Ovary (tissue), 7 donors: ENCODE measurements at regions not wholly inside any gene's neighbourhood (a gene's known extent, or its start where the extent isn't known, plus 50 kb on each side); places are given as distances from the start of the nearest gene placed in this dataset.
"Not testable (repeated sequence)": the region's sequence is repeated elsewhere in the genome, so short reads cannot be mapped to it uniquely, and the experiment has no call there.

Experiments
- DNase-seq, 5 donors: peaks; one replicate each; pipeline ENCODE4 v3.0.0-alpha.2; 2019 to 2020
- H3K27ac ChIP-seq, 2 donors: fragments of 200-600 bp; one replicate each; pipeline versions ENCODE4 v1.5.1 to v1.8.0; 2019 to 2022
- H3K27me3 ChIP-seq: fragments of 200-600 bp; one replicate; pipeline ENCODE4 v1.8.0; 2022
- H3K36me3 ChIP-seq: fragments of 200-600 bp; sonication (generic); one replicate; pipeline ENCODE4 v1.5.1; 2019
- H3K4me1 ChIP-seq: one replicate; pipeline ENCODE4 v1.8.1; 2013; ENCODE audit warnings: mild to moderate bottlenecking, moderate library complexity; ENCODE audit not compliant: insufficient read depth
- H3K4me3 ChIP-seq: fragments of 200-600 bp; sonication (generic); one replicate; pipeline ENCODE4 v1.5.1; 2017
- H3K9me3 ChIP-seq, 2 donors: fragments of 200-600 bp in 1 of 2; sonication (generic) in 1 of 2; one replicate each; pipeline versions ENCODE4 v1.5.1 to v1.8.1; 2013 to 2019; ENCODE audit warnings: mild to moderate bottlenecking in 1 of 2, moderate library complexity in 1 of 2
- EP300 ChIP-seq: sonication (generic); formaldehyde crosslinking; IDR thresholded peaks from one replicate; pipeline ENCODE4 v1.6.1; 2017; ENCODE audit warnings: antibody characterized with exemption
- POLR2A ChIP-seq: fragments of 450-650 bp; IDR thresholded peaks from one replicate; pipeline ENCODE4 v1.6.1; 2017; ENCODE audit warnings: antibody characterized with exemption, mild to moderate bottlenecking, moderate library complexity
- WGBS, 3 donors: extraction: QIAGEN DNeasy Blood & Tissue Kit in 1 of 3; methylation state at CpG; one replicate each; pipeline versions ENCODE4 v1.1.5 to v1.1.7; 2013 to 2017; 5-methylcytosine and 5-hydroxymethylcytosine counted together
- intact Hi-C, 4 donors: fragments of 100-400 bp; cut with DNase I; formaldehyde crosslinking; loops; one replicate each; pipeline versions ENCODE4 v1.11.0 to v1.15.1; 2022 to 2023
- TF ChIP-seq, protein P1 (sequence below), 3 donors: fragments of 450-650 bp in 2 of 3; fragments of 200-600 bp in 1 of 3; IDR thresholded peaks; one replicate each; pipeline versions ENCODE4 v1.5.1 to v1.8.0; 2016 to 2022; ENCODE audit warnings: antibody characterized with exemption in 3 of 3, mild to moderate bottlenecking in 1 of 3
- donor health status: DM: no; HTN: no; CAD: no; lungs with moderate emphysema.
- donor health status: DM: no; HTN: no; CAD: no.
- donor health status: Bipolar disorder and iron deficiency.
- donor health status: DM: no; HTN: no; CAD: no.
- donor health status: DM: yes; HTN: yes; CAD: no.

DNA sequence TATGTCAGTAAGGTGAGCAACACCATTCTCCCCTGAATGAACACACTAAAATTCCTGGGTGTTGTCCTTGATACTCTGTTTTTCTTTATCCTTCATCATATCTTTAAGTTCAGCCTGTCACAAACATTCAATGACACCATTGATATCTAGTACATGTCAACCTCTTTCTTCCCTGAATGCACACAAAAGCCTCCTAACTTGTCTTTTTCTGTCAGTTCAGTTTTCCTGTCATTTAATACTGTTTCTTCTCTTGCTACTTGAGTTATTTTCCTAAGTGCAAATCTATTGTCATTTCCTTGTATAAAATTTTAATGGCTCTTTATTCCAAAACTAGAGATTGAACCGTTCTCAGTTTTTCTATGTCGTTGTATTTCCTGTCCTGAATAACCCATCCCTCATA, 1107.6 kb upstream of the SLC39A10 start:
- H3K4me1 ChIP-seq, result no peaks in the 10 kb centered on the region
- 54 to 70% (median 65%) methylated on average over 2 of the region's 2 CpGs for WGBS, 3 donors
- no peak for DNase-seq
- H3K27me3 ChIP-seq, result no peaks in the 10 kb centered on the region
- H3K4me3 ChIP-seq, result no peak overlapping the region
- TF ChIP-seq EP300 (no peak), POLR2A (no peak)
- TF ChIP-seq, protein P1, sequence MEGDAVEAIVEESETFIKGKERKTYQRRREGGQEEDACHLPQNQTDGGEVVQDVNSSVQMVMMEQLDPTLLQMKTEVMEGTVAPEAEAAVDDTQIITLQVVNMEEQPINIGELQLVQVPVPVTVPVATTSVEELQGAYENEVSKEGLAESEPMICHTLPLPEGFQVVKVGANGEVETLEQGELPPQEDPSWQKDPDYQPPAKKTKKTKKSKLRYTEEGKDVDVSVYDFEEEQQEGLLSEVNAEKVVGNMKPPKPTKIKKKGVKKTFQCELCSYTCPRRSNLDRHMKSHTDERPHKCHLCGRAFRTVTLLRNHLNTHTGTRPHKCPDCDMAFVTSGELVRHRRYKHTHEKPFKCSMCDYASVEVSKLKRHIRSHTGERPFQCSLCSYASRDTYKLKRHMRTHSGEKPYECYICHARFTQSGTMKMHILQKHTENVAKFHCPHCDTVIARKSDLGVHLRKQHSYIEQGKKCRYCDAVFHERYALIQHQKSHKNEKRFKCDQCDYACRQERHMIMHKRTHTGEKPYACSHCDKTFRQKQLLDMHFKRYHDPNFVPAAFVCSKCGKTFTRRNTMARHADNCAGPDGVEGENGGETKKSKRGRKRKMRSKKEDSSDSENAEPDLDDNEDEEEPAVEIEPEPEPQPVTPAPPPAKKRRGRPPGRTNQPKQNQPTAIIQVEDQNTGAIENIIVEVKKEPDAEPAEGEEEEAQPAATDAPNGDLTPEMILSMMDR (IDR thresholded peaks at IDR 0.05), result no peak
- intact Hi-C loops, result no loop called here
- no peaks in the 10 kb centered on the region for H3K36me3 ChIP-seq
- no peaks in the 10 kb centered on the region for H3K9me3 ChIP-seq
- H3K27ac ChIP-seq, result no peak overlapping the region

DNA sequence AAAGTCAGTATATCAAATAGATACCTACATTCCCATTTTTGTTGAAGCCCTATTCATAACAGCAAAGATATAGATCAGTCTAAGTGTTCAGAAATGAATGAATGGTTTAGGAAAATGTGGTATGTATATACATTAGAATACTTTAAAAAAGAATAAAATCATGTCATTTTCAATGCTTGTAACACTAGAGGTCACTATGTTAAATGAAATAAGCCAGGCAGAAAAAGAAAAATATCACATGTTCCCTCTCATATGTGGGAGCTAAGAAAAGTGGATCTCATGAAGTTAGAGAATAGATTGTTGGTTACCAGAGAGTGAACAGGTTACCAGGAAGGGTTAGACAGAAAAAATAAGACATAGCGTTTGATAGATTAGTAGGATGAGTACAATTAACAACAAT, 1111.0 kb upstream of the SLC39A10 start:
- intact Hi-C loops, result no loop called here
- Histone ChIP-seq H3K36me3 (no peaks in the 10 kb centered on the region), H3K4me3 (no peak overlapping the region), H3K27me3 (no peaks in the 10 kb centered on the region), H3K9me3 (no peaks in the 10 kb centered on the region), H3K4me1 (no peaks in the 10 kb centered on the region), H3K27ac (no peak overlapping the region)
- TF ChIP-seq POLR2A, result no peak
- no peak for TF ChIP-seq EP300
- TF ChIP-seq, protein P1 (IDR thresholded peaks at IDR 0.05), result no peak
- no peak for DNase-seq
- WGBS, 3 donors, result 47 to 70% (median 55%) methylated on average over 1 of the region's 1 CpG

DNA sequence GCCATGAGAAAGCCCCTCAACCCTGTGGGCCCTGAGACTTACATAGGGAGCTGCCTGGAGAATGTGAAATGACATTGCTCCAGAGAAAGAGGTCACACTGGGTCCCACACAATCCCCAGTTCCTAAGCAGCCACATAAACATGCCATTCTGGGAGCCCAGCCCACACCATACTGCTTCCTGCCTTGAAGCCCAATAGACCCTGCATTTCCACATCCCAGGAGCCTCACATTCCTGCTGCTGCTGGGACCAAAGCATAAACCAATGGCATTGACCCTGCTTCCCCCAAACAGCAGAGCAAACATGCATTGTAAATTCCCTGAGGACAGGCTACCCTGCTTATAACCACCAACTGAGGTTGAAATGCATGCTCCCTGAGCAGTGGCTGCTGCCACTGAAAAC, 1117.6 kb upstream of the SLC39A10 start:
- no peaks in the 10 kb centered on the region for H3K36me3 ChIP-seq
- H3K4me3 ChIP-seq, result no peak overlapping the region
- TF ChIP-seq EP300, result no peak
- TF ChIP-seq POLR2A, result no peak
- TF ChIP-seq, protein P1 (IDR thresholded peaks at IDR 0.05), result no peak
- H3K27me3 ChIP-seq, result no peaks in the 10 kb centered on the region
- no peak overlapping the region for H3K27ac ChIP-seq
- H3K9me3 ChIP-seq, result no peaks in the 10 kb centered on the region
- DNase-seq, result no peak
- intact Hi-C loops, result no loop called here
- no peaks in the 10 kb centered on the region for H3K4me1 ChIP-seq

DNA sequence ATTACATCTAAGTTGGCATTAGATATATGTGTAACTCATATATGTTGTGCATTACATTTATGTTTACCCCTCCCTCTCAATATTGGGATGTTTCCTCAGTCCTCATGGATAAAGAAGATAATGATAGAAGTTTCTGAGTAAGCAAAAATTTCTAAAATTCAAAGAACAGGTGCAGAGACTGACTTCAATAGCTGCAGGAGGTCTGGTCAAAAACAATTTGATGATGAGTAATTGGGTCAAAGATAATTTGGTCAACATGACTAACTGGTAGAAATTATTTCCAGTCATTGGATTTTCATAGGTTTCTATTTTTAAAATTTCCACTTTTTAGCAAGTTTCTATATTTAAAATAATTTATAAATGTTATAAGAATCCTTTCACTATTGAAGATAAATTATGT, 1130.9 kb upstream of the SLC39A10 start:
- H3K9me3 ChIP-seq, result no peaks in the 10 kb centered on the region
- H3K4me1 ChIP-seq, result no peaks in the 10 kb centered on the region
- H3K4me3 ChIP-seq, result no peak overlapping the region
- no peak overlapping the region for H3K27ac ChIP-seq
- intact Hi-C loops, result no loop called here
- H3K27me3 ChIP-seq, result no peaks in the 10 kb centered on the region
- no peak for DNase-seq
- no peaks in the 10 kb centered on the region for H3K36me3 ChIP-seq
- no peak for TF ChIP-seq POLR2A
- no peak for TF ChIP-seq EP300
- TF ChIP-seq, protein P1 (IDR thresholded peaks at IDR 0.05), result no peak

DNA sequence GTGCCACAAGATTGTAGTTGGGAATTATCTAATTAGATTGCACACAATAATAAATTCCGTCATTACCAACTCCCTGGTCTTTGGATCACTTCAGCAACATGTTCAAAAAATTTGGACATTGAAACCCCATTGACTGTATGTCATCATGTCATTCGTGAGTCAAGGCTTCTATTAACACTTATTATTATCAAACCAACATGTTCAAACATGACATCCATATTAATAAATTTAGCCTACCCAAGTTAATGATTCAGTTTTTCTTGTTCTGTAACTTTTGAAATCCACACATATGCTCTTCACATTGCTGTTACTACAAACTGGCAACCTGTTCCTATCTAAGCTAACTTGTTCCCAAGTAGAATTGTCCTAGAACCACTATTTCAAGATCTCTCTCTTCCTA, 1142.7 kb upstream of the SLC39A10 start:
- WGBS, 3 donors, result 76 to 78% (median 77%) methylated on average over 2 of the region's 2 CpGs
- TF ChIP-seq EP300 (no peak), POLR2A (no peak)
- TF ChIP-seq, protein P1 (IDR thresholded peaks at IDR 0.05), result no peak
- no peaks in the 10 kb centered on the region for H3K36me3 ChIP-seq
- intact Hi-C loops, result no loop called here
- DNase-seq, result no peak
- no peaks in the 10 kb centered on the region for H3K9me3 ChIP-seq
- no peak overlapping the region for H3K4me3 ChIP-seq
- no peaks in the 10 kb centered on the region for H3K4me1 ChIP-seq
- H3K27me3 ChIP-seq, result no peaks in the 10 kb centered on the region
- no peak overlapping the region for H3K27ac ChIP-seq

DNA sequence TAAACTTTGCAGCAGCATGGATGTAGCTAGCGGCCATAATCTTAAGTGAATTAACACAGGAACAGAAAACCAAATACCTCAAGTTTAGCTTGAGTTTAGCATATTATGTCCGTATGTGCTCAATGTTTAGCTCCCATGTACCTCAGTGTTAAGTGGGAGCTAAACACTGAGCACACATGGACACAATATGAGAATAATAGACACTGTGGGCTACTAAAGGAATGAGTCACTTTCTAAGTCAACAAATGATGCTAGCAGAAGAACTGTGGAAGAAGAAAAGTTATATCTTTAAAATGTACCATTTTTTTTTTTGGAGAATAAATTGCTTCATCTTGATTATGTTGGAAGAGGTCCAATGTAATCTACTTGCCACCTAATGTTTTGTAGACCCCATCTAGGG, 1146.0 kb upstream of the SLC39A10 start:
- H3K27ac ChIP-seq, H3K4me1 ChIP-seq, DNase-seq, H3K36me3 ChIP-seq, H3K4me3 ChIP-seq, H3K27me3 ChIP-seq, intact Hi-C loops, H3K9me3 ChIP-seq: not testable (repeated sequence)
- 73 to 87% (median 85%) methylated on average over 2 of the region's 2 CpGs for WGBS, 3 donors

DNA sequence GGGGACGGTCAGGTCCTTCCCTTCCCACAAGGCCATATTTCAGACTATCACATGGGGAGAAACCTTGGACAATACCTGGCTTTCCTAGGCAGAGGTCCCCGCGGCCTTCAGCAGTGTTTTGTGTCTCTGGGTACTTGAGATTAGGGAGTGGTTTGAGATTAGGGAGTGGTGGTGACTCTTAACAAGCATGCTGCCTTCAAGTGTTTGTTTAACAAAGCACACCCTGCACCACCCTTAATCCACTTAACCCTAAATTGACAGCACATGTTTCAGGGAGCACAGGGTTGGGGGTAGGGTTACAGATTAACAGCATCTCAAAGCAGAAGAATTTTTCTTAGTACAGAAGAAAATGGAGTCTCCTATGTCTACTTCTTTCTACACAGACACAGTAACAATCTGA, 1152.2 kb upstream of the SLC39A10 start:
- H3K27ac ChIP-seq, H3K9me3 ChIP-seq, H3K36me3 ChIP-seq, H3K27me3 ChIP-seq, DNase-seq, H3K4me3 ChIP-seq, H3K4me1 ChIP-seq, intact Hi-C loops: not testable (repeated sequence)
- 60 to 77% (median 72%) methylated on average over 3 of the region's 3 CpGs for WGBS, 3 donors
